ENCODE measurements at regions not wholly inside any gene's neighbourhood (a gene's known extent, or its start where the extent isn't known, plus 50 kb on each side); places are given as distances from the start of the nearest gene placed in this dataset.
"Not testable (repeated sequence)": the region's sequence is repeated elsewhere in the genome, so short reads cannot be mapped to it uniquely, and the experiment has no call there.

- H3K27me3 ChIP-seq (ENCODE audit: insufficient read depth, low read depth, low read length) = peaks cover 5% of the 10 kb centered on the region
- no peaks in the 10 kb centered on the region for H3K9me3 ChIP-seq (ENCODE audit: low read length)
- no peak overlapping the region for H3K9ac ChIP-seq (ENCODE audit: low read length)
- no peaks in the 10 kb centered on the region for H3K79me2 ChIP-seq (replicated peaks; ENCODE audit: insufficient read depth, low read length)
- no peak overlapping the region for H3K4me2 ChIP-seq (ENCODE audit: low read length)
- no peak overlapping the region for H2AFZ ChIP-seq (ENCODE audit: low read depth, low read length)
- H3K4me3 ChIP-seq (ENCODE audit: low read length) = no peak overlapping the region
- no peaks in the 10 kb centered on the region for H3F3A ChIP-seq (ENCODE audit: insufficient read depth, low read length, poor library complexity, severe bottlenecking)
- no peaks in the 10 kb centered on the region for H3K36me3 ChIP-seq (ENCODE audit: insufficient read depth, low read length)
- TF ChIP-seq SMC3 (conservative IDR thresholded peaks at IDR 0.05; ENCODE audit: poor library complexity) (no peak), MXI1 (conservative IDR thresholded peaks at IDR 0.05; ENCODE audit: poor library complexity, severe bottlenecking) (no peak), RAD21 (conservative IDR thresholded peaks at IDR 0.05) (no peak), REST (IDR thresholded peaks at IDR 0.05; ENCODE audit: borderline replicate concordance) (no peak), POLR2AphosphoS5 (IDR thresholded peaks at IDR 0.05) (no peak), EP300 (conservative IDR thresholded peaks at IDR 0.05; ENCODE audit: poor library complexity, severe bottlenecking) (no peak), CTCF (IDR thresholded peaks at IDR 0.05; ENCODE audit: poor library complexity, severe bottlenecking) (no peak), EZH2 (IDR thresholded peaks at IDR 0.05; ENCODE audit: borderline replicate concordance, insufficient read depth, low read length, poor library complexity, severe bottlenecking) (no peak), TAF1 (IDR thresholded peaks at IDR 0.05; ENCODE audit: low read depth) (no peak)
- no peak overlapping the region for H3K27ac ChIP-seq (ENCODE audit: low read length)
- H4K20me1 ChIP-seq (ENCODE audit: insufficient read depth) = no peaks in the 10 kb centered on the region
- no peaks in the 10 kb centered on the region for H3K9me2 ChIP-seq (ENCODE audit: insufficient read depth, low read length)
Observed at GRCh38 chr10:52950578-52950977, 178.0 kb upstream of the MBL2 start.

GRCh38 chr10:52949899-52950298, 177.3 kb upstream of the MBL2 start:
- no peak overlapping the region for H3K4me2 ChIP-seq (ENCODE audit: low read length)
- H3F3A ChIP-seq (ENCODE audit: insufficient read depth, low read length, poor library complexity, severe bottlenecking) = no peaks in the 10 kb centered on the region
- H3K4me3 ChIP-seq (ENCODE audit: low read length) = no peak overlapping the region
- no peak overlapping the region for H2AFZ ChIP-seq (ENCODE audit: low read depth, low read length)
- H3K9me2 ChIP-seq (ENCODE audit: insufficient read depth, low read length) = no peaks in the 10 kb centered on the region
- H3K9me3 ChIP-seq (ENCODE audit: low read length) = no peaks in the 10 kb centered on the region
- no peak overlapping the region for H3K27ac ChIP-seq (ENCODE audit: low read length)
- TF ChIP-seq TAF1 (IDR thresholded peaks at IDR 0.05; ENCODE audit: low read depth) = no peak
- no peak for TF ChIP-seq POLR2AphosphoS5 (IDR thresholded peaks at IDR 0.05)
- TF ChIP-seq MXI1 (conservative IDR thresholded peaks at IDR 0.05; ENCODE audit: poor library complexity, severe bottlenecking) = no peak
- no peak overlapping the region for H3K9ac ChIP-seq (ENCODE audit: low read length)
- H3K79me2 ChIP-seq (replicated peaks; ENCODE audit: insufficient read depth, low read length) = no peaks in the 10 kb centered on the region
- H3K36me3 ChIP-seq (ENCODE audit: insufficient read depth, low read length) = no peaks in the 10 kb centered on the region
- H4K20me1 ChIP-seq (ENCODE audit: insufficient read depth) = no peaks in the 10 kb centered on the region
- H3K27me3 ChIP-seq (ENCODE audit: insufficient read depth, low read depth, low read length) = peaks cover 5% of the 10 kb centered on the region

DNA sequence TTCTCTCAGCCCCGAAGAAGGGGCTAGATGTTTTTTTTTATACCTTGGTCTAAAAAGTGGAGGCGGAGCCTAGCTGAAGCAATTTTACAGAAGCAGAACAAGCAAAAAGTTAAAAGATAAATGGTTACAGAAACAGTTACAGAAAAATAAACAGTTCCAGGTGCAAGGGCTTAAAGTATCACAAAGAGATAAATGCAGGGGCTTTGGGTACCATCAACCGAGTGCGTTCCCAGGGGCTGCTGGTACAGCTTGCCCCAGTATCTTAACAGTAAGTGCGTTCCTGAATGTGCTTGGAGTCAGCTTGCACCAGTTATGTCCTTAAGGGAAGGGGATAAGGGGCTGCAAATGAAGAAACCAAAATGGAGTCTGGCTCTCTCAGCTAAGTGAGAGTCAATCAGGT, 173.9 kb upstream of the MBL2 start:
- H2AFZ ChIP-seq (ENCODE audit: low read depth, low read length) = no peak overlapping the region

GRCh38 chr10:52945521-52945920, 172.9 kb upstream of the MBL2 start:
- not testable (repeated sequence) for H3K9me2 ChIP-seq (ENCODE audit: insufficient read depth, low read length); H3K9me3 ChIP-seq (ENCODE audit: low read length); H3K27ac ChIP-seq (ENCODE audit: low read length); H3F3A ChIP-seq (ENCODE audit: insufficient read depth, low read length, poor library complexity, severe bottlenecking); H4K20me1 ChIP-seq (ENCODE audit: insufficient read depth); H2AFZ ChIP-seq (ENCODE audit: low read depth, low read length); H3K79me2 ChIP-seq (replicated peaks; ENCODE audit: insufficient read depth, low read length); H3K4me2 ChIP-seq (ENCODE audit: low read length); H3K36me3 ChIP-seq (ENCODE audit: insufficient read depth, low read length); H3K4me3 ChIP-seq (ENCODE audit: low read length); H3K9ac ChIP-seq (ENCODE audit: low read length); H3K27me3 ChIP-seq (ENCODE audit: insufficient read depth, low read depth, low read length)

More for the DNA sequence above, 173.9 kb upstream of the MBL2 start:
- TF ChIP-seq RAD21 (conservative IDR thresholded peaks at IDR 0.05) (no peak), EP300 (conservative IDR thresholded peaks at IDR 0.05; ENCODE audit: poor library complexity, severe bottlenecking) (no peak), SMC3 (conservative IDR thresholded peaks at IDR 0.05; ENCODE audit: poor library complexity) (no peak)
- no peaks in the 10 kb centered on the region for H3K9me3 ChIP-seq (ENCODE audit: low read length)
- H3K4me3 ChIP-seq (ENCODE audit: low read length) = no peak overlapping the region
- H3K9ac ChIP-seq (ENCODE audit: low read length) = no peak overlapping the region
- H3K4me2 ChIP-seq (ENCODE audit: low read length) = no peak overlapping the region
- H3K36me3 ChIP-seq (ENCODE audit: insufficient read depth, low read length) = no peaks in the 10 kb centered on the region
- H3K9me2 ChIP-seq (ENCODE audit: insufficient read depth, low read length) = no peaks in the 10 kb centered on the region
- H3K27me3 ChIP-seq (ENCODE audit: insufficient read depth, low read depth, low read length) = no peaks in the 10 kb centered on the region
- no peaks in the 10 kb centered on the region for H3F3A ChIP-seq (ENCODE audit: insufficient read depth, low read length, poor library complexity, severe bottlenecking)
- no peaks in the 10 kb centered on the region for H3K79me2 ChIP-seq (replicated peaks; ENCODE audit: insufficient read depth, low read length)
- H3K27ac ChIP-seq (ENCODE audit: low read length) = no peak overlapping the region
- no peaks in the 10 kb centered on the region for H4K20me1 ChIP-seq (ENCODE audit: insufficient read depth)
